Stimulated activated CD8-positive, alpha-beta memory T cell treated with anti-CD3 and anti-CD28 coated beads, Interleukin-15, amount 100 ng/mL, for 4 hours (primary cell): ENCODE measurements at regions not wholly inside any gene's neighbourhood (a gene's known extent, or its start where the extent isn't known, plus 50 kb on each side); places are given as distances from the start of the nearest gene placed in this dataset.

ENCODE experiments used
- DNase-seq, 2 donors: peaks; one replicate each; pipeline ENCODE4 v3.0.0-alpha.2; 2020; ENCODE audit warnings: low read depth in 2 of 2

- no peak for DNase-seq
Measured at GRCh38 chr4:130485371-130485770, 1389.4 kb downstream of the C4orf33 start.

GRCh38 chr4:130486186-130486585, 1390.2 kb downstream of the C4orf33 start:
- no peak for DNase-seq

GRCh38 chr4:130486841-130487240, 1390.9 kb downstream of the C4orf33 start:
- DNase-seq = no peak

GRCh38 chr4:130510661-130511060, 1414.7 kb downstream of the C4orf33 start:
- no peak for DNase-seq

- DNase-seq = no peak
Measured at GRCh38 chr4:130511776-130512175, 1415.8 kb downstream of the C4orf33 start.

GRCh38 chr4:130524057-130524456, 1428.1 kb downstream of the C4orf33 start:
- DNase-seq = no peak

GRCh38 chr4:130530505-130530904, 1434.6 kb downstream of the C4orf33 start:
- DNase-seq = no peak

GRCh38 chr4:130534651-130535050, 1438.7 kb downstream of the C4orf33 start:
- no peak for DNase-seq

GRCh38 chr4:130542953-130543352, 1447.0 kb downstream of the C4orf33 start:
- DNase-seq = no peak

GRCh38 chr4:130545171-130545570, 1449.2 kb downstream of the C4orf33 start:
- no peak for DNase-seq

- DNase-seq = no peak
Measured at GRCh38 chr4:130545596-130545995, 1449.6 kb downstream of the C4orf33 start.

GRCh38 chr4:130559268-130559667, 1463.3 kb downstream of the C4orf33 start:
- DNase-seq = no peak

GRCh38 chr4:130563185-130563888, 1467.4 kb downstream of the C4orf33 start:
- no peak for DNase-seq

- no peak for DNase-seq
Measured at GRCh38 chr4:130563889-130564418, 1468.0 kb downstream of the C4orf33 start.

GRCh38 chr4:130568746-130569145, 1472.8 kb downstream of the C4orf33 start:
- no peak for DNase-seq

GRCh38 chr4:130573742-130574141, 1477.8 kb downstream of the C4orf33 start:
- no peak for DNase-seq

GRCh38 chr4:130574215-130574614, 1478.3 kb downstream of the C4orf33 start:
- no peak for DNase-seq

GRCh38 chr4:130576218-130576617, 1480.3 kb downstream of the C4orf33 start:
- DNase-seq = no peak

GRCh38 chr4:130591091-130591490, 1495.1 kb downstream of the C4orf33 start:
- no peak for DNase-seq

GRCh38 chr4:130600706-130601105, 1504.8 kb downstream of the C4orf33 start:
- no peak for DNase-seq

- DNase-seq = no peak
Measured at GRCh38 chr4:130603043-130603442, 1507.1 kb downstream of the C4orf33 start.

GRCh38 chr4:130608121-130608520, 1512.2 kb downstream of the C4orf33 start:
- DNase-seq = no peak

- DNase-seq = no peak
Measured at GRCh38 chr4:130628531-130628930, 1532.6 kb downstream of the C4orf33 start.
